ENCODE measurements at regions not wholly inside any gene's neighbourhood (a gene's known extent, or its start where the extent isn't known, plus 50 kb on each side); places are given as distances from the start of the nearest gene placed in this dataset.

DNA sequence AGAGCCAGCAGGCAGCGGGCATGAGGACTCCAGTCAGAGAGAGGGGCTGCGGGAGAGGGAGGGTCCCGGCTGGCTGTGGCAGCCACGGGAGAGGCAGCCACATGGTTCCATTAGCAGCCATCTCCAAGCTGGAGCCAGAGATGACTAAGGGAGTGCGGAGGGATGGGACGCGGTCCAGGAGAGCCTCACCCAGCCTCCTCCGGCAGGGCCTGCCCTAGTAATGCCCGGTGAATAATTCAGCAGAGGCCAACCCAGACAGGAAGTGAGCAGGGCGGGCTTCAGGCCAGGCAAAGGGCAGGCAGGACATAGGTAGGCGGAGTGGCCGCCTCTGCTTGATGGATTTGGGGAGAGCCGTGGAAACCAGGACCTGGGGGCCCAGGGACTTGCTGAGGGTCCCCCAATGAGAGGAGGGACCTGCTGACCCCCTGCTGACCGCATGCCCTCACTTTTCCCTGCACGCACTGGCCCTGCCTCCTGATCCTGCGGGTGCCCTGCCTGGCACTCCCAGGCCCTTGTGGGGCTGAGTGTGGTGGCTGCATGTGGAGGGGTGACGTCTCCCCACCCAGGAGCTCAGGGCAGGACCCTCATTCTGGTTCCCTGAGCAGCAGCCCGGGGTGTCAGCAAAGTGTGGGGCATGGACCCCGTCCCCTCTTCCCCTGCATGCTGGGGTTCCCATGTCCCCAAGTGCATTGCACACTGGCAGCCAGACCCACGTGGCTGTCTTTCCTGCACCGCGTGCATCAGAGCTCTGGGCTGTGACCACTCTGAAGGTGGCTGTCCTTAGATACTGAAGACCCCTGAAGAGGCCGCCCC lies 51.8 kb upstream of the SLCO4A1 start:
- WGBS, 2 experiments (ENCODE audit: extremely low coverage in 2 of 2, insufficient read length in 1 of 2): 75% methylated on average over 4 of the region's 23 CpGs; no CpG with 5 or more reads in 1 of the 2 experiments

More for the DNA sequence above, 51.8 kb upstream of the SLCO4A1 start:
- ATAC-seq (ENCODE audit: low read depth): peak; percentile 57
- POLR2A ChIA-PET (ENCODE audit: unreplicated experiment): no interaction called here
- no peaks in the 10 kb centered on the region for H3K4me1 ChIP-seq (ENCODE audit: control insufficient read depth, insufficient read depth, low read length)
- TF ChIP-seq, protein P1, sequence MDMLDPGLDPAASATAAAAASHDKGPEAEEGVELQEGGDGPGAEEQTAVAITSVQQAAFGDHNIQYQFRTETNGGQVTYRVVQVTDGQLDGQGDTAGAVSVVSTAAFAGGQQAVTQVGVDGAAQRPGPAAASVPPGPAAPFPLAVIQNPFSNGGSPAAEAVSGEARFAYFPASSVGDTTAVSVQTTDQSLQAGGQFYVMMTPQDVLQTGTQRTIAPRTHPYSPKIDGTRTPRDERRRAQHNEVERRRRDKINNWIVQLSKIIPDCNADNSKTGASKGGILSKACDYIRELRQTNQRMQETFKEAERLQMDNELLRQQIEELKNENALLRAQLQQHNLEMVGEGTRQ (IDR thresholded peaks at IDR 0.05; ENCODE audit: low read depth, low read length): no peak
- TF ChIP-seq NFE2L2 (IDR thresholded peaks at IDR 0.05; ENCODE audit: low read depth, low read length) (no peak), RFX5 (IDR thresholded peaks at IDR 0.05; ENCODE audit: low read depth, low read length) (no peak)
- H3K4ac ChIP-seq (ENCODE audit: low read depth, low read length): no peak overlapping the region
- no peak overlapping the region for H2BK15ac ChIP-seq (ENCODE audit: low read depth, low read length)
- peaks cover 36% of the 10 kb centered on the region for H3K27me3 ChIP-seq (ENCODE audit: control insufficient read depth, insufficient read depth, low read length)
- no peak overlapping the region for H4K8ac ChIP-seq (ENCODE audit: low read depth in 2 of 2, low read length in 2 of 2)
- H2BK120ac ChIP-seq (ENCODE audit: low read depth, low read length): no peak overlapping the region
- no peaks in the 10 kb centered on the region; the same call in none of the 2 replicates for H4K20me1 ChIP-seq (ENCODE audit: insufficient read depth, low read length)
- H4K5ac ChIP-seq (ENCODE audit: low read depth, low read length): no peak overlapping the region
- no peaks in the 10 kb centered on the region for H3K36me3 ChIP-seq (ENCODE audit: control insufficient read depth, insufficient read depth, low read length)
- no peak overlapping the region for H2AK9ac ChIP-seq (replicated peaks; ENCODE audit: low read depth, low read length, poor library complexity)
- no peak overlapping the region for H4K91ac ChIP-seq (ENCODE audit: insufficient read depth, low read depth, low read length)
- CTCF ChIA-PET: no interaction called here
- no peak overlapping the region for H2AK5ac ChIP-seq (ENCODE audit: low read depth, low read length)
- H3K4me2 ChIP-seq (ENCODE audit: low read depth, low read length): no peak overlapping the region
- H3K56ac ChIP-seq (ENCODE audit: extremely low read depth, insufficient read depth, low read length): no peak overlapping the region
- no peak overlapping the region for H3K23ac ChIP-seq (ENCODE audit: low read depth, low read length)
- no peak overlapping the region for H3K18ac ChIP-seq (ENCODE audit: low read depth, low read length)
- intact Hi-C loops (cut with micrococcal nuclease) (no loop called here), dilution Hi-C loops (cut with HindIII; ENCODE audit: low sequenced_read_pairs, unreplicated experiment) (no loop called here), in situ Hi-C loops (cut with MboI; ENCODE audit: low sequenced_read_pairs) (no loop called here)
- no peak overlapping the region for H3K4me3 ChIP-seq (ENCODE audit: insufficient read depth, low read depth, low read length)
- no peaks in the 10 kb centered on the region for H3K9me3 ChIP-seq (ENCODE audit: control insufficient read depth, insufficient read depth, low read length)
- H2BK20ac ChIP-seq (ENCODE audit: low read depth, low read length): no peak overlapping the region
- H3K14ac ChIP-seq (replicated peaks; ENCODE audit: low read depth, low read length): no peak overlapping the region
- H2AFZ ChIP-seq (replicated peaks; ENCODE audit: low read length, poor library complexity): peak overlapping the region; percentile 43
- no TSS peak for BruUV-seq (replicated peaks)
- no peak overlapping the region for H3K27ac ChIP-seq (ENCODE audit: insufficient read depth, low read length)
- H3K79me1 ChIP-seq (ENCODE audit: low read depth in 1 of 2, low read length in 2 of 2): no peaks in the 10 kb centered on the region
- H3K9me1 ChIP-seq (ENCODE audit: insufficient read depth, low read length): no peaks in the 10 kb centered on the region
- peak; percentile 51 for DNase-seq
- no peak overlapping the region for H2BK5ac ChIP-seq (ENCODE audit: low read depth, low read length, poor library complexity, severe bottlenecking)
- H3K9ac ChIP-seq (ENCODE audit: low read depth, low read length): no peak overlapping the region

Data from IMR-90 (cell line).